Tibial nerve (tissue), 4 donors: ENCODE measurements at regions not wholly inside any gene's neighbourhood (a gene's known extent, or its start where the extent isn't known, plus 50 kb on each side); places are given as distances from the start of the nearest gene placed in this dataset.

Source experiments
- EP300 ChIP-seq, 2 donors: sonication (generic); formaldehyde crosslinking; IDR thresholded peaks; one replicate each; pipeline ENCODE4 v1.6.1; 2017; ENCODE audit warnings: antibody characterized with exemption in 2 of 2, mild to moderate bottlenecking in 1 of 2
- POLR2A ChIP-seq, 2 donors: fragments of 450-650 bp; IDR thresholded peaks; one replicate each; pipeline ENCODE4 v1.6.1; 2017; ENCODE audit warnings: antibody characterized with exemption in 2 of 2, mild to moderate bottlenecking in 2 of 2, moderate library complexity in 2 of 2
- TF ChIP-seq, protein P1 (sequence below), 5 experiments: fragments of 200-600 bp in 3 of 5; fragments of 450-650 bp in 2 of 5; sonication (generic) in 3 of 5; IDR thresholded peaks; one replicate each; pipeline ENCODE4 v1.5.1; 2016 to 2019; ENCODE audit warnings: antibody characterized with exemption in 5 of 5, mild to moderate bottlenecking in 3 of 5, moderate library complexity in 2 of 5

- TF ChIP-seq, protein P1, sequence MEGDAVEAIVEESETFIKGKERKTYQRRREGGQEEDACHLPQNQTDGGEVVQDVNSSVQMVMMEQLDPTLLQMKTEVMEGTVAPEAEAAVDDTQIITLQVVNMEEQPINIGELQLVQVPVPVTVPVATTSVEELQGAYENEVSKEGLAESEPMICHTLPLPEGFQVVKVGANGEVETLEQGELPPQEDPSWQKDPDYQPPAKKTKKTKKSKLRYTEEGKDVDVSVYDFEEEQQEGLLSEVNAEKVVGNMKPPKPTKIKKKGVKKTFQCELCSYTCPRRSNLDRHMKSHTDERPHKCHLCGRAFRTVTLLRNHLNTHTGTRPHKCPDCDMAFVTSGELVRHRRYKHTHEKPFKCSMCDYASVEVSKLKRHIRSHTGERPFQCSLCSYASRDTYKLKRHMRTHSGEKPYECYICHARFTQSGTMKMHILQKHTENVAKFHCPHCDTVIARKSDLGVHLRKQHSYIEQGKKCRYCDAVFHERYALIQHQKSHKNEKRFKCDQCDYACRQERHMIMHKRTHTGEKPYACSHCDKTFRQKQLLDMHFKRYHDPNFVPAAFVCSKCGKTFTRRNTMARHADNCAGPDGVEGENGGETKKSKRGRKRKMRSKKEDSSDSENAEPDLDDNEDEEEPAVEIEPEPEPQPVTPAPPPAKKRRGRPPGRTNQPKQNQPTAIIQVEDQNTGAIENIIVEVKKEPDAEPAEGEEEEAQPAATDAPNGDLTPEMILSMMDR (IDR thresholded peaks at IDR 0.05), result no peak
- TF ChIP-seq EP300 (IDR thresholded peaks at IDR 0.05) (no peak), POLR2A (IDR thresholded peaks at IDR 0.05) (no peak)
These were observed 1272.7 kb downstream of the NSUN3 start for GRCh38 chr3:95335517-95335916.
